ENCODE measurements at regions not wholly inside any gene's neighbourhood (a gene's known extent, or its start where the extent isn't known, plus 50 kb on each side); places are given as distances from the start of the nearest gene placed in this dataset.

GRCh38 chr5:5726401-5726800 is 303.9 kb downstream of the ICE1 start:
- Mint-ChIP-seq H3K4me1 (peaks cover 2% of the 10 kb centered on the region; the same call in 1 of the 2 replicates), H3K9me3 (peaks cover 27% of the 10 kb centered on the region), H3K4me3 (no peak overlapping the region), H3K27ac (no peak overlapping the region), H3K36me3 (peaks cover 11% of the 10 kb centered on the region), H3K27me3 (ENCODE audit: low read depth) (peaks cover 3% of the 10 kb centered on the region)
- no peak for ATAC-seq
- CTCF ChIA-PET: interaction anchor here (0.8 kb wide), 1 partner anchor 155 kb away, joined by 3 read pairs; no protein-coding TSS in a partner anchor
- POLR2A ChIA-PET: no interaction called here
- TF ChIP-seq GTF2I (CRISPR knock-in tag; conservative IDR thresholded peaks at IDR 0.05) (no peak), FOXJ3 (CRISPR knock-in tag; IDR thresholded peaks at IDR 0.05; ENCODE audit: borderline replicate concordance) (no peak), ATF3 (CRISPR knock-in tag; conservative IDR thresholded peaks at IDR 0.05) (no peak), TEAD4 (CRISPR knock-in tag; IDR thresholded peaks at IDR 0.05) (no peak), ZNF671 (CRISPR knock-in tag; IDR thresholded peaks at IDR 0.05) (no peak), MXD4 (CRISPR knock-in tag; IDR thresholded peaks at IDR 0.05; ENCODE audit: borderline replicate concordance) (no peak), TEAD1 (CRISPR knock-in tag; IDR thresholded peaks at IDR 0.05) (no peak)
- DNase-seq (ENCODE audit: low spot score): no peak

- CTCF ChIA-PET: no interaction called here
- no peaks in the 10 kb centered on the region for H3K4me1 Mint-ChIP-seq
- no peak for TF ChIP-seq CDX4 (CRISPR knock-in tag; IDR thresholded peaks at IDR 0.05; ENCODE audit: borderline replicate concordance)
- no peak for TF ChIP-seq E2F5 (CRISPR knock-in tag; IDR thresholded peaks at IDR 0.05)
- TF ChIP-seq OVOL2 (CRISPR knock-in tag; IDR thresholded peaks at IDR 0.05; ENCODE audit: borderline replicate concordance): no peak
- no peak for TF ChIP-seq ZNF263 (CRISPR knock-in tag; IDR thresholded peaks at IDR 0.05; ENCODE audit: low read depth)
- TF ChIP-seq ZNF317 (CRISPR knock-in tag; IDR thresholded peaks at IDR 0.05; ENCODE audit: borderline replicate concordance, low read depth): no peak
- no peak for TF ChIP-seq ARID4B (CRISPR knock-in tag; IDR thresholded peaks at IDR 0.05; ENCODE audit: borderline replicate concordance)
- no peak for TF ChIP-seq USF2 (CRISPR knock-in tag; IDR thresholded peaks at IDR 0.05)
- TF ChIP-seq SMAD4 (CRISPR knock-in tag; IDR thresholded peaks at IDR 0.05): no peak
- no peak for TF ChIP-seq STAT6 (CRISPR knock-in tag; conservative IDR thresholded peaks at IDR 0.05; ENCODE audit: low read depth)
- no peak for TF ChIP-seq E2F1 (CRISPR knock-in tag; IDR thresholded peaks at IDR 0.05)
- no peak for TF ChIP-seq ZMAT4 (CRISPR knock-in tag; IDR thresholded peaks at IDR 0.05)
- no peak for TF ChIP-seq FOXJ3 (CRISPR knock-in tag; IDR thresholded peaks at IDR 0.05; ENCODE audit: borderline replicate concordance)
- no peak for TF ChIP-seq TEAD4 (CRISPR knock-in tag; IDR thresholded peaks at IDR 0.05)
- no peak for TF ChIP-seq IRF2 (CRISPR knock-in tag; IDR thresholded peaks at IDR 0.05; ENCODE audit: borderline replicate concordance, low read depth)
- no peak for TF ChIP-seq IRF1 (CRISPR knock-in tag; IDR thresholded peaks at IDR 0.05)
- H3K9me3 Mint-ChIP-seq: peaks cover 27% of the 10 kb centered on the region
- POLR2A ChIA-PET: no interaction called here
- H3K36me3 Mint-ChIP-seq: peaks cover 11% of the 10 kb centered on the region
- H3K27ac Mint-ChIP-seq: no peak overlapping the region
- ATAC-seq (no peak), DNase-seq (ENCODE audit: low spot score) (no peak)
- peaks cover 3% of the 10 kb centered on the region for H3K27me3 Mint-ChIP-seq (ENCODE audit: low read depth)
- H3K4me3 Mint-ChIP-seq: no peak overlapping the region
Measured at GRCh38 chr5:5721881-5722280, 299.4 kb downstream of the ICE1 start.
